ENCODE measurements at regions not wholly inside any gene's neighbourhood (a gene's known extent, or its start where the extent isn't known, plus 50 kb on each side); places are given as distances from the start of the nearest gene placed in this dataset.

DNA sequence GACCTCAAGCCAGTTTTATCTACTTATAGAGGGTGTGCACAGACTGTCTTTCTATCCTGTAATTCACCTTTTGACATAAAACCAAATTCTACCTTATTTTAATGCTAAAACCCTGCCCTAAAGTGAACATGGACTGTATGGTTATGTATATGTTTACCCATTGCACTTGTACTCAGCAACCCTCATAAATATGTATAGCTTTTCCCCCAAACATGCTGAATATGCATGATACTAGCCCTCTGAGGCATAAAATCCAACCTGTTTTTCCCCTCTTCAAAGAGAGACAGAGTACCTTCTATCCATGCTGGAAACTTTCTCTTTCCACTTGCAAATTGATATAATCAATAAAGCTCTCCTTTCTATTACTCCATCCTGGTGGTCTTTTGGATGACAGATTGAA, 267.9 kb upstream of the BMP2 start:
- FAIRE-seq (no peak), DNase-seq (ENCODE audit: low read depth, low spot score) (no peak), ATAC-seq (no peak)
- Histone ChIP-seq H3K4me3 (no peak overlapping the region), H3K79me2 (ENCODE audit: control insufficient read depth, insufficient read depth, low read length) (no peaks in the 10 kb centered on the region), H3K27ac (ENCODE audit: control insufficient read depth, insufficient read depth) (no peak overlapping the region), H3K4me2 (ENCODE audit: control insufficient read depth, insufficient read depth) (no peak overlapping the region), H3K27me3 (replicated peaks in 1 of 2; ENCODE audit: control insufficient read depth in 2 of 2, insufficient read depth in 2 of 2, low read length in 1 of 2) (no peaks in the 10 kb centered on the region), H3K9ac (ENCODE audit: control insufficient read depth, insufficient read depth, low read length) (no peak overlapping the region), H3K4me1 (ENCODE audit: control insufficient read depth, insufficient read depth, low read length) (no peaks in the 10 kb centered on the region), H3K9me3 (replicated peaks; ENCODE audit: control insufficient read depth, insufficient read depth, low read length) (no peaks in the 10 kb centered on the region), H2AFZ (ENCODE audit: control insufficient read depth, low read depth, low read length) (no peak overlapping the region), H4K20me1 (ENCODE audit: control insufficient read depth, insufficient read depth) (no peaks in the 10 kb centered on the region), H3K36me3 (ENCODE audit: control insufficient read depth in 2 of 2, insufficient read depth in 2 of 2, low read length in 1 of 2) (no peaks in the 10 kb centered on the region)
- POLR2A ChIA-PET = interaction anchor here (0.6 kb wide), 1 partner anchor 32 kb away, joined by 3 read pairs; no protein-coding TSS in a partner anchor
- RAD21 ChIA-PET (ENCODE audit: unreplicated experiment) = no interaction called here
- CTCF ChIA-PET = interaction anchor here (1.0 to 1.5 kb wide), 2 partner anchors 16 to 35 kb away, joined by 3 to 5 read pairs; no protein-coding TSS in a partner anchor
- in situ Hi-C loops (cut with MboI) (no loop called here), intact Hi-C loops (cut with micrococcal nuclease; ENCODE audit: unreplicated experiment) (no loop called here)
- SMC1A ChIA-PET (ENCODE audit: uncharacterized antibody, unreplicated experiment) = interaction anchor here (1.2 kb wide), 1 partner anchor 24 kb away, joined by 5 read pairs; no protein-coding TSS in a partner anchor
- TF ChIP-seq WRNIP1 (IDR thresholded peaks at IDR 0.05; ENCODE audit: borderline replicate concordance, low read depth, low read length) (no peak), ESRRA (IDR thresholded peaks at IDR 0.05; ENCODE audit: low read length) (no peak), ATF7 (IDR thresholded peaks at IDR 0.05; ENCODE audit: low read depth) (no peak), TAF1 (IDR thresholded peaks at IDR 0.05; ENCODE audit: borderline replicate concordance, low read depth, low read length) (no peak), CBX3 (IDR thresholded peaks at IDR 0.05; ENCODE audit: borderline replicate concordance, low read depth) (no peak), PAX8 (IDR thresholded peaks at IDR 0.05) (no peak), GATAD2B (conservative IDR thresholded peaks at IDR 0.05; ENCODE audit: low read depth) (no peak), NR2C1 (IDR thresholded peaks at IDR 0.05) (no peak), NFXL1 (IDR thresholded peaks at IDR 0.05; ENCODE audit: borderline replicate concordance) (no peak)
- TF ChIP-seq, protein P1, sequence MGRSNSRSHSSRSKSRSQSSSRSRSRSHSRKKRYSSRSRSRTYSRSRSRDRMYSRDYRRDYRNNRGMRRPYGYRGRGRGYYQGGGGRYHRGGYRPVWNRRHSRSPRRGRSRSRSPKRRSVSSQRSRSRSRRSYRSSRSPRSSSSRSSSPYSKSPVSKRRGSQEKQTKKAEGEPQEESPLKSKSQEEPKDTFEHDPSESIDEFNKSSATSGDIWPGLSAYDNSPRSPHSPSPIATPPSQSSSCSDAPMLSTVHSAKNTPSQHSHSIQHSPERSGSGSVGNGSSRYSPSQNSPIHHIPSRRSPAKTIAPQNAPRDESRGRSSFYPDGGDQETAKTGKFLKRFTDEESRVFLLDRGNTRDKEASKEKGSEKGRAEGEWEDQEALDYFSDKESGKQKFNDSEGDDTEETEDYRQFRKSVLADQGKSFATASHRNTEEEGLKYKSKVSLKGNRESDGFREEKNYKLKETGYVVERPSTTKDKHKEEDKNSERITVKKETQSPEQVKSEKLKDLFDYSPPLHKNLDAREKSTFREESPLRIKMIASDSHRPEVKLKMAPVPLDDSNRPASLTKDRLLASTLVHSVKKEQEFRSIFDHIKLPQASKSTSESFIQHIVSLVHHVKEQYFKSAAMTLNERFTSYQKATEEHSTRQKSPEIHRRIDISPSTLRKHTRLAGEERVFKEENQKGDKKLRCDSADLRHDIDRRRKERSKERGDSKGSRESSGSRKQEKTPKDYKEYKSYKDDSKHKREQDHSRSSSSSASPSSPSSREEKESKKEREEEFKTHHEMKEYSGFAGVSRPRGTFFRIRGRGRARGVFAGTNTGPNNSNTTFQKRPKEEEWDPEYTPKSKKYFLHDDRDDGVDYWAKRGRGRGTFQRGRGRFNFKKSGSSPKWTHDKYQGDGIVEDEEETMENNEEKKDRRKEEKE (IDR thresholded peaks at IDR 0.05) = no peak
- TF ChIP-seq, protein P2, sequence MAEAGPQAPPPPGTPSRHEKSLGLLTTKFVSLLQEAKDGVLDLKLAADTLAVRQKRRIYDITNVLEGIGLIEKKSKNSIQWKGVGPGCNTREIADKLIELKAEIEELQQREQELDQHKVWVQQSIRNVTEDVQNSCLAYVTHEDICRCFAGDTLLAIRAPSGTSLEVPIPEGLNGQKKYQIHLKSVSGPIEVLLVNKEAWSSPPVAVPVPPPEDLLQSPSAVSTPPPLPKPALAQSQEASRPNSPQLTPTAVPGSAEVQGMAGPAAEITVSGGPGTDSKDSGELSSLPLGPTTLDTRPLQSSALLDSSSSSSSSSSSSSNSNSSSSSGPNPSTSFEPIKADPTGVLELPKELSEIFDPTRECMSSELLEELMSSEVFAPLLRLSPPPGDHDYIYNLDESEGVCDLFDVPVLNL (IDR thresholded peaks at IDR 0.05; ENCODE audit: low read depth, low read length) = no peak
- BruUV-seq (replicated peaks) = no TSS peak

All from GM12878 (cell line).